ENCODE measurements at regions not wholly inside any gene's neighbourhood (a gene's known extent, or its start where the extent isn't known, plus 50 kb on each side); places are given as distances from the start of the nearest gene placed in this dataset.

DNA sequence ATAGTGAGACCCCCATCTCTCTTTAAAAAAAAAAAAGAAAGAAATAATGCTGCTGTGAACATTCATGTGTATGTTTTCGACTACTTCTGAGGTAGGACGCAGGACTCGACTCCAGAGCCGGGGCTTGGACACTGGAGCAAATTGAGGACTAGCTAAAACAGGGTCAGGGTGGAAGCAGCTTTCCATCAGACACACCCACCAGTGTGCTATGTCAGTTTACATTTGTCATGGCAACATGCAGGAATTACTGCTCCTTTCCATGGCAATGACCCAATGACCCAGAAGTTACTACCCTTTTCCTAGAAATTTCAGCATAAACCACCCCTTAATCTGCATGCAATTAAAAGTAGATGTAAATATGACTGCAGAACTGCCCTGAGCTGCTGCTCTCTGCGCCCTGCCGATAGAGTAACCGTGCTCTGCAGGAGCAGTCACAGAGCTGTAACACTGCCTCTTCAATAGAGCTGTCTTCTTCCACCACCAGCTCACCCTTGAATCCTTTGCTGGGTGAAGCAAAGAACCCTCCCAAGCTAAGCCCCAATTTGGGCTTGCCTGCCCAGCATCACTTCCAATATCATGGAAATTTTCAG lies 61.6 kb upstream of the ZNF599 start:
- ATAC-seq (no peak), DNase-seq (ENCODE audit: low read depth in 1 of 2, low spot score in 1 of 2) (no peak), FAIRE-seq (no peak)
- Histone ChIP-seq H3K4me3 (no peak overlapping the region), H3K4me2 (no peak overlapping the region), H3K9me3 (no peaks in the 10 kb centered on the region; the same call in 2 of the 3 replicates), H3K4me1 (no peaks in the 10 kb centered on the region), H3K27ac (no peak overlapping the region)
- CTCF ChIA-PET: no interaction called here
- TF ChIP-seq KDM1A (IDR thresholded peaks at IDR 0.05; ENCODE audit: low read depth) (no peak), POLR2A (IDR thresholded peaks at IDR 0.05; ENCODE audit: low read length) (no peak), SMC3 (IDR thresholded peaks at IDR 0.05) (no peak)
- 10% methylated on average over 7 of the region's 7 CpGs for WGBS (ENCODE audit: missing lambda C conversion rate)
- POLR2A ChIA-PET: no interaction called here

DNA sequence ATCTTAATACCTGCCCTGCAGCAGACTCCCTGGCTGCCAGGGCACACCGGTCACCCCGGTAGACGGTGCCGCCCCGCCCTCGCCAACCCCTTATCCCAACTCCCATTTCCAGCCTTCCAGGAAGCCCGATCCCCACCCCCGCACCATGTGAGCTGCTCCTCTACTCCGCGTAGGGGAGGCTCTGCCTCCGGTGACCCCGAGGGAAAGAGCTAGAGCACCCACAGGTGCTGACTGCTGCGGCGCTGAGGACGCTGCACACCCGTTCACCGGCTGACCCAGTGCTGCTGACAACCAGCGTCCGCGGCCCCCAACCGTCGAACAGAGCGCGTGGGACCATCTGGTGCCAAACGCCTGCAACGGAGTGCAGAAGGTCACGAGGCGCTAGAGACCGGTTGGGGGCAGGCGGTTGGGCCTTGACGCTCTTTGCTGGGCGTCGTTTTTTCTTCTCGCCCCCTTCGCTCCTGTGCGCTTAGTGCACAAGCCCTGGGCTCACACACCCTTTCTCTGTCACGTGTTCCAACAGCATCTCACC lies 59.6 kb upstream of the ZNF599 start:
- ChIA-PET CTCF (no interaction called here), POLR2A (no interaction called here)
- Histone ChIP-seq H3K4me2 (no peak overlapping the region), H3K4me3 (no peak overlapping the region), H3K9me3 (no peaks in the 10 kb centered on the region; the same call in 2 of the 3 replicates), H3K4me1 (no peaks in the 10 kb centered on the region), H3K27ac (no peak overlapping the region)
- no peak for FAIRE-seq
- WGBS (ENCODE audit: missing lambda C conversion rate): 56% methylated on average over 37 of the region's 37 CpGs
- no peak for DNase-seq (ENCODE audit: low read depth in 1 of 2, low spot score in 1 of 2)
- no peak for TF ChIP-seq JUNB (IDR thresholded peaks at IDR 0.05)
- TF ChIP-seq ZC3H11A (IDR thresholded peaks at IDR 0.05): no peak
- no peak for TF ChIP-seq EP300 (IDR thresholded peaks at IDR 0.05)
- TF ChIP-seq CEBPB (IDR thresholded peaks at IDR 0.05): no peak
- TF ChIP-seq KDM1A (IDR thresholded peaks at IDR 0.05; ENCODE audit: low read depth): no peak
- TF ChIP-seq, protein P1, sequence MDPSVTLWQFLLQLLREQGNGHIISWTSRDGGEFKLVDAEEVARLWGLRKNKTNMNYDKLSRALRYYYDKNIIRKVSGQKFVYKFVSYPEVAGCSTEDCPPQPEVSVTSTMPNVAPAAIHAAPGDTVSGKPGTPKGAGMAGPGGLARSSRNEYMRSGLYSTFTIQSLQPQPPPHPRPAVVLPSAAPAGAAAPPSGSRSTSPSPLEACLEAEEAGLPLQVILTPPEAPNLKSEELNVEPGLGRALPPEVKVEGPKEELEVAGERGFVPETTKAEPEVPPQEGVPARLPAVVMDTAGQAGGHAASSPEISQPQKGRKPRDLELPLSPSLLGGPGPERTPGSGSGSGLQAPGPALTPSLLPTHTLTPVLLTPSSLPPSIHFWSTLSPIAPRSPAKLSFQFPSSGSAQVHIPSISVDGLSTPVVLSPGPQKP (IDR thresholded peaks at IDR 0.05; ENCODE audit: low read depth, low read length): no peak
- TF ChIP-seq TP53 (CRISPR knock-in tag; IDR thresholded peaks at IDR 0.05): no peak
- no peak for TF ChIP-seq KDM5A (IDR thresholded peaks at IDR 0.05)
- TF ChIP-seq HOXB13 (CRISPR knock-in tag; IDR thresholded peaks at IDR 0.05; ENCODE audit: low read depth): no peak
- no peak for TF ChIP-seq EHF (CRISPR knock-in tag; IDR thresholded peaks at IDR 0.05)
- TF ChIP-seq HOXB5 (CRISPR knock-in tag; IDR thresholded peaks at IDR 0.05): no peak
- no peak for TF ChIP-seq RAD21 (conservative IDR thresholded peaks at IDR 0.05 in 1 of 2, IDR thresholded peaks at IDR 0.05 in 1 of 2)
- TF ChIP-seq, protein P2, sequence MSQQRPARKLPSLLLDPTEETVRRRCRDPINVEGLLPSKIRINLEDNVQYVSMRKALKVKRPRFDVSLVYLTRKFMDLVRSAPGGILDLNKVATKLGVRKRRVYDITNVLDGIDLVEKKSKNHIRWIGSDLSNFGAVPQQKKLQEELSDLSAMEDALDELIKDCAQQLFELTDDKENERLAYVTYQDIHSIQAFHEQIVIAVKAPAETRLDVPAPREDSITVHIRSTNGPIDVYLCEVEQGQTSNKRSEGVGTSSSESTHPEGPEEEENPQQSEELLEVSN (IDR thresholded peaks at IDR 0.05; ENCODE audit: borderline replicate concordance, low read depth): no peak
- peak in 1 of 2 experiments; percentile 16; a peak in 1 of 6 replicates for ATAC-seq

DNA sequence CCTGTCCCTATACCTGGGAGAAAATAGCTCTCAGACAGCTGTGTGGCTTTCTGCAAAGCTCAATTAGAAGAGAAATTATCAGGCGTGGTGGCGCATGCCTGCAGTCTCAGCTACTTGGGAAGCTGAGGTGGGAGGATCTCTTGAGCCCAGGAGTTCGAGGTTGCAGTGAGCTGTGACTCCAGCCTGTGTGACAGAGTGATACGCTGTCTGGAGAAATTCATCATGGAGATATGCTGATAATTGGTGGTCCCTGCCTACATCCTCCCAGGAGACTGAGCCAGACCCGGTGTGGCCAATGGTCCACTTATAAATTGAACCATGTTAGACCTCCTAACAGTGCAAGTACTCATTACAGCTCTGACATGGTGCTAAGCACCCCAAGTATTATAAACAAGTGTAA lies 58.7 kb upstream of the ZNF599 start:
- no peak for DNase-seq (ENCODE audit: low read depth in 1 of 2, low spot score in 1 of 2)
- H3K4me3 ChIP-seq: no peak overlapping the region
- no peak overlapping the region for H3K4me2 ChIP-seq
- ATAC-seq: no peak
- no peaks in the 10 kb centered on the region for H3K4me1 ChIP-seq
- ChIA-PET POLR2A (no interaction called here), CTCF (interaction anchor here (0.5 kb wide), 1 partner anchor 266 kb away, joined by 3 read pairs; no protein-coding TSS in a partner anchor)
- FAIRE-seq: no peak
- 25% methylated on average over 5 of the region's 5 CpGs for WGBS (ENCODE audit: missing lambda C conversion rate)
- no peak for TF ChIP-seq POLR2A (IDR thresholded peaks at IDR 0.05; ENCODE audit: low read length)
- TF ChIP-seq, protein P3, sequence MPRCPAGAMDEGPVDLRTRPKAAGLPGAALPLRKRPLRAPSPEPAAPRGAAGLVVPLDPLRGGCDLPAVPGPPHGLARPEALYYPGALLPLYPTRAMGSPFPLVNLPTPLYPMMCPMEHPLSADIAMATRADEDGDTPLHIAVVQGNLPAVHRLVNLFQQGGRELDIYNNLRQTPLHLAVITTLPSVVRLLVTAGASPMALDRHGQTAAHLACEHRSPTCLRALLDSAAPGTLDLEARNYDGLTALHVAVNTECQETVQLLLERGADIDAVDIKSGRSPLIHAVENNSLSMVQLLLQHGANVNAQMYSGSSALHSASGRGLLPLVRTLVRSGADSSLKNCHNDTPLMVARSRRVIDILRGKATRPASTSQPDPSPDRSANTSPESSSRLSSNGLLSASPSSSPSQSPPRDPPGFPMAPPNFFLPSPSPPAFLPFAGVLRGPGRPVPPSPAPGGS (IDR thresholded peaks at IDR 0.05): no peak
- no peak for TF ChIP-seq MAZ (IDR thresholded peaks at IDR 0.05; ENCODE audit: borderline replicate concordance, low read depth, low read length)
- no peak for TF ChIP-seq MYC (IDR thresholded peaks at IDR 0.05; ENCODE audit: borderline replicate concordance, low read length)
- no peak for TF ChIP-seq RARB (CRISPR knock-in tag; IDR thresholded peaks at IDR 0.05)
- TF ChIP-seq, protein P1 (IDR thresholded peaks at IDR 0.05; ENCODE audit: low read depth, low read length): no peak
- no peak for TF ChIP-seq NR3C1 (IDR thresholded peaks at IDR 0.05)
- TF ChIP-seq, protein P4, sequence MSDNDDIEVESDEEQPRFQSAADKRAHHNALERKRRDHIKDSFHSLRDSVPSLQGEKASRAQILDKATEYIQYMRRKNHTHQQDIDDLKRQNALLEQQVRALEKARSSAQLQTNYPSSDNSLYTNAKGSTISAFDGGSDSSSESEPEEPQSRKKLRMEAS (IDR thresholded peaks at IDR 0.05): no peak
- TF ChIP-seq CBX8 (IDR thresholded peaks at IDR 0.05): no peak
- TF ChIP-seq EHMT2 (IDR thresholded peaks at IDR 0.05; ENCODE audit: low read depth): no peak
- no peak for TF ChIP-seq HEYL (CRISPR knock-in tag; IDR thresholded peaks at IDR 0.05)
- no peak for TF ChIP-seq HOXB13 (CRISPR knock-in tag; IDR thresholded peaks at IDR 0.05; ENCODE audit: low read depth)
- TF ChIP-seq NFE2L2 (conservative IDR thresholded peaks at IDR 0.05; ENCODE audit: low read length): no peak
- TF ChIP-seq POLR2AphosphoS2 (conservative IDR thresholded peaks at IDR 0.05; ENCODE audit: low read length): no peak
- TF ChIP-seq, protein P5, sequence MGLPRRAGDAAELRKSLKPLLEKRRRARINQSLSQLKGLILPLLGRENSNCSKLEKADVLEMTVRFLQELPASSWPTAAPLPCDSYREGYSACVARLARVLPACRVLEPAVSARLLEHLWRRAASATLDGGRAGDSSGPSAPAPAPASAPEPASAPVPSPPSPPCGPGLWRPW (IDR thresholded peaks at IDR 0.05): no peak
- TF ChIP-seq FOSL2 (IDR thresholded peaks at IDR 0.05): no peak
- no peak for TF ChIP-seq FOSL2 (CRISPR knock-in tag; IDR thresholded peaks at IDR 0.05)
- H3K9me3 ChIP-seq: no peaks in the 10 kb centered on the region; the same call in 2 of the 3 replicates
- H3K27ac ChIP-seq: no peak overlapping the region
